GM21515 (cell line): ENCODE measurements at regions not wholly inside any gene's neighbourhood (a gene's known extent, or its start where the extent isn't known, plus 50 kb on each side); places are given as distances from the start of the nearest gene placed in this dataset.
"Not testable (repeated sequence)": the region's sequence is repeated elsewhere in the genome, so short reads cannot be mapped to it uniquely, and the experiment has no call there.

Source experiments
- ATAC-seq: cut with Tn5 transposase; IDR thresholded peaks from one replicate; pipeline ENCODE4 v1.9.1; 2021; ENCODE audit not compliant: unreplicated experiment

DNA sequence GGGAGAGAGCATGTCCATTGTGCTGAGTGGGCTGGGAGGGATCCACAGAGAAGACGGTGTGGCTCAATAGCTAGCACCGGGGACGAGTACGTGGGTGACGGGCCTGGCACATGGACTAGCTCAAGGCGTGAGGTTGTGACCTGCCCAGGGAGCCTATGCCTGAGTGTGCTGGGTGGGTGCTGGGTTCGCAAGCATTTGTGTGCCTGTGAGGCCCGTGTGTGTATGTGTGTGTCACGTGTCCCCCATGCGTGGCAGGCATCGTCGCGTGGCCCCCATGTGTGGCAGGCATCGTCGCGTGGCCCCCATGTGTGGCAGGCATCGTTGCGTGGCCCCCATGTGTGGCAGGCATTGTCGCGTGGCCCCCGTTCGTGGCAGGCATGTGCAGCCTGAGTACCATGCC lies 109.2 kb downstream of the TMEM121 start:
- ATAC-seq, result no peak

DNA sequence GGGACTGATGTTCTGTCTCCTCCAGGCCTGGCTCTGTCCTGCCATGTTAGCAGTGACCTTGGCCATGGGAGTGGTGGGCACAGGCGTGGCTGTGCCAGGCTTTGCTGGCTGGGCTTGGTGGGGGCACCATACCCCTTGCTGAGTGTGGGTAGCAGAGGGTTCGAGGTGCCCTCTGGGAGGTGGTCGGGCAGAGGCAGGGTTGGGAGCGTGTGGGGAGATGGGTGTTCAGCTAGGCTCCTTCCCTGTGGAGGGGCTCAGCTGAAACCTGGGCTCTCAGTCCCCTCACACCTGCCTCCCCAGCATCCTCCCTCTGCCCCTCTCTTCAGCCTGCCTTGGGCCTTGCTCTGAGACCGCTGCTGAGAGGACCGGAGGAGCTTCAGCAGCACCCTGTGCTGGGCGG lies 109.6 kb downstream of the TMEM121 start:
- not testable (repeated sequence) for ATAC-seq

DNA sequence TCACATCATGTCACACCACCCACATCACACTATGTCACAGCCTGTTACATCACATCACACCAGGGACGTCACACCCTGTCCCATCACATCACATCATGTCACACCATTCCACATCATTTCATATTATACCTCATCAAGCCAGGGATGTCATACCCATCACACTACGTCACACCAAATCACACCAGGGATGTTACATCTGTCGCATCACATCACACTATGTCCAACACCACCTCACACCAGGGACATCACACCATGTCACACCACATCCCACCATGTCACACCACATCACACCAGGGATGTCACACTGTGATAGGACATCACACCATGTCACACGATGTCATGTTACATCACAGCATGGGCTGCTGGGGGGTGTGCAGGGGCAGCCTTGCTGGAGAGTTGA lies 110.6 kb downstream of the TMEM121 start:
- ATAC-seq, result no peak

DNA sequence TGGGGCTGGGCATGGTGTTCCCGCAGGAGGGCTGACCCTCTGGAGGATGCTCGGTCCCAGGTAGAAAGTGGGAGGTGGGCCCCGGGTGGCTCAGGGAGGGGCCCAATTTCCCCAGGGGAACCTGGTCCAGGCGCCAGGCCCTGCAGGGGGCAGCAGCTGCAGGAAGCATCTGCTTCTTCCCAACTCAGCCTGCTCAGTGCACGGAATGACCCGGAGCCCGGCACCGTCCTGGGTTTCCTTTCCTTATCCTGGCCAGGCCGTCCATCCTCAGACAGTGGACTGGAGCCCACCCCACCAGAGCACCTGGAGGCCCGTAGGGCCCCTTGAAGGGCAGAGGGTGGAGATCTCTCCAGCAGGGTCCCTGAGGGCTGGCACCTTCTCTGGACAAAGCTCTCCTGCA lies 111.0 kb downstream of the TMEM121 start:
- not testable (repeated sequence) for ATAC-seq

DNA sequence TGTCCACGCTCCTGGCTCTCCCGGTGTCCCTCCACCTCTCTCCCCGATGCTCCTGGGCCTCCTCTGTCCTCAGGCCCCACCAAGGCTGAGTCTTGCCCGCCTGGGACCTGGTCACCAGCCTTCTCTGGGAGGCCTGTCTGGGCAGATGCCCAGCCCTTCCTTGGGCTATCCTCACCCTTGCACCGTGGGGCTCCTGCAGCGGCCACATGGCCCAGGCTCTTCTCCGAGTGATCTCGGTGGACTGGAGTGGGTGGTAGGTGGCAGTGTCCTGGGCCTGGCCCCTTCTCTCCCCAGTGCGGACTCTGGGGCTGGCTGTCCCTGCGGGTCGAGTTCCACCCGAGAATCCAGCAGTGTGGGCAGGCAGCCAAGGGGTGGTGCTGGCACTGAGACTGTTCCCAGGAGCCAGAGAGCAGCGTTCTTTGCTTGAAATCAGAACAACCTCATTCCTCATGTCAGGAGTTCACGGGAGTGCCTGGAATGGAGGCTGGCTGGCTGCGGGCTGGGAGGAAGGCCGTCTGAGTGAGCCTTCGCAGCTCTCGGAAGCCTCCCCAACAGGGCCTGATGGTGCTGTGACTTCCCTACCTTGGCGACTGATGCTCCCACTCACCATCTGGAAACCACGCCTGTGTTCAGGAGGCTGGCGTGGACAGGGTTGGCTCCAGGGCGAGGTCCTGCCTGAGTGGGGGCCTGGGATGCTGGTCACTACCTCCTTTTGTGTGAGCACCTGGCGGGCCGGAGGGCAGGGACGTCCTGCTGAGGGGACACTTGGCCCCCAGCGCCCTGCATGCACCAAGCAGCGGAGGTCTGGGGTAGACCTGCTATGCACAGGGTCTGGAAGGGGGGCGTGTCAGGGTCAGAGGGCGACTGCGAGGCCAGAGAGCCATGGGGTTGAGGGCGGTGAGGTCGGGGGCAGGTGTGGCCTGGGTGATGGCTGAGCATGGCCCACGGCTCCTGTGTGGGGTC lies 113.9 kb downstream of the TMEM121 start:
- not testable (repeated sequence) for ATAC-seq

DNA sequence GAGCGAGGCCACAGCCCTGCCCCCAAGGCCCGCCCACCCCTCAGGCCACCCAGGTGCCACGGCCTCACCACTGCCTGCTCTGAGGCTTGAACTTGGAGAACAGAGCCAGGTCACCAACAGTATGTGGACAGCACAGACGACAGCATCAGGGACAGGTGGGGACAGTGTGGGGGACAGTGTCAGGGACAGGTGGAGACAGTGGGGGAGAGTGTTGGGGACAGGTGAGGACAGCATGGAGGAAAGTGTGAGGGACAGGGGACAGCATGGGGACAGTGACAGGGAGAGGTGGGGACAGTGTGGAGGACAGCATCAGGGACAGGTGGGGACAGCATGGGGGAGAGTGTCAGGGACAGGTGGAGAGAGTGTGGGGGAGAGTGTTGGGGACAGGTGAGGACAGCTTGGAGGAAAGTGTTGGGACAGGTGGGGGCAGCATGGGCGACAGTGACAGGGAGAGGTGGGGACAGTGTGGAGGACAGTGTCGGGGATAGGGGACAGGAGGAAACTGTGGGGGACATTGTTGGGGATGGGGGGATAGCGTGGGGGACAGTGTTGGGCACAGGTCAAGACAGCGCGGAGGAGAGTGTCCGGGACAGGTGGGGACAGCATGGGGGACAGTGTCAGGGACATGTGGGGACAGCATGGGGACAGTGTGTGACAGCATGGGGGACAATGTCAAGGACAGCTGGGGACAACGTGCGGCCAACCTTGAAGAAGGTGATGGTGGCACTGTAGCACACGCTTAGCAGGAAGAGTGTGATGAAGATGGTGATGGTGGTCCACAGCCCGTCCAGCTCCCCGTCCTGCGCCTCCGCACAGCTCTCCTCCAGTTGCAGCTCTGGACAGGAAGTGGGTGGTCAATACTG lies 114.9 kb downstream of the TMEM121 start:
- ATAC-seq, result no peak

DNA sequence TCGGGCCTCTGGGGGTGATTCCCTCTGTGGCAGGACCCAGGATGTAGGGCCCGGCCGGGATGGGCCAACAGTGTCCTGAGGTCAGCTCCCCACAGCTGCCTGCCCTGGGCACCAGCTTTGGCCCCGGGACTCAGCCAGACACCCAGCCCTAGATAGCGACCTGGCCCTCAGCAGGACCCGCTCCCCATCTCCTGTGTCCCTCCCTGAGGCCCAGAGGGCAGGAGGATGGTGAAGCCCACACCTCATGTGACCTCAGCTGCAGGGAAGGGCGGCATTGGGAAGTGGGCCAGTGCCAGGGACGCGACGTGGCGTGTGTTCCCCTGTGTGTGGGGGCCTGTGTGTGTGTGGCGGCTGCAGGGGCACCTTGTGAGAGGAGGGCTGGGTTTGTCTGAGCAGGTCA lies 115.6 kb downstream of the TMEM121 start:
- ATAC-seq, result not testable (repeated sequence)

DNA sequence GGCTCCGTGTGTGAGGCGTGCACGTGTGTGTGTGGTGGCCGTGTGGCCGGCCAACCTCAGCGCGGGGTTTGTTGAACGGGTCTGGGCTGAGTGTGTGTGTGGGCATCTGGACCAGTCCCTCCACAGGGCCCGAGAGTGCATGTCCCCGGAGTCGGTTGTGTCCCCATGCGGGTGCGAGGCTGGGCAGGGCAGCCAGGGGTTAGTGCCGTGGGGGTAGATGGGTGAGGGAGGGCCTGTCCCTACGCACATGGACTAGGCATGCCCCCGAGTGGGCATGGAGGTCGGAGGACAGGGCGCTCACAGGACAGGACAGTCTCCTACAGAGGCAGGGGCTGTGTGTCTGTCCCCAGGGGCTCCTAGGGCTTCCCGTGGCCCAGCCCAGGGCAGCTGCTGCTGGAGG lies 116.1 kb downstream of the TMEM121 start:
- not testable (repeated sequence) for ATAC-seq

DNA sequence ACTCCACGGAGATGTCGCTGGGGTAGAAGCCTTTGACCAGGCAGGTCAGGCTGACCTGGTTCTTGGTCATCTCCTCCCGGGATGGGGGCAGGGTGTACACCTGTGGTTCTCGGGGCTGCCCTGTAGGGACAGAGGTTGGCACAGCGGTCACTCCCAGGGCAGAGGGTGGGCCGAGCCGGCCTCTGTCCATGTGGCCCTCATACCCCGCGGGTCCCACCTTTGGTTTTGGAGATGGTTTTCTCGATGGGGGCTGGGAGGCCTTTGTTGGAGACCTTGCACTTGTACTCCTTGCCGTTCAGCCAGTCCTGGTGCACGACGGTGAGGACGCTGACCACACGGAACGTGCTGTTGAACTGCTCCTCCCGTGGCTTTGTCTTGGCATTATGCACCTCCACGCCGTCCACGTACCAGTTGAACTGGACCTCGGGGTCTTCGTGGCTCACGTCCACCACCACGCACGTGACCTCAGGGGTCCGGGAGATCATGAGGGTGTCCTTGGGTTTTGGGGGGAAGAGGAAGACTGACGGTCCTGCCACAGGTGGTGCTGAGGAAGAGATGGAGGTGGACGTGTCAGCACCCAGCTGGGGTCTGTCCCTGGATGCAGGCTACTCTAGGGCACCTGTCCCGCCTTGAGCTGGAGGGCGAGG lies 117.1 kb downstream of the TMEM121 start:
- ATAC-seq, result not testable (repeated sequence)

DNA sequence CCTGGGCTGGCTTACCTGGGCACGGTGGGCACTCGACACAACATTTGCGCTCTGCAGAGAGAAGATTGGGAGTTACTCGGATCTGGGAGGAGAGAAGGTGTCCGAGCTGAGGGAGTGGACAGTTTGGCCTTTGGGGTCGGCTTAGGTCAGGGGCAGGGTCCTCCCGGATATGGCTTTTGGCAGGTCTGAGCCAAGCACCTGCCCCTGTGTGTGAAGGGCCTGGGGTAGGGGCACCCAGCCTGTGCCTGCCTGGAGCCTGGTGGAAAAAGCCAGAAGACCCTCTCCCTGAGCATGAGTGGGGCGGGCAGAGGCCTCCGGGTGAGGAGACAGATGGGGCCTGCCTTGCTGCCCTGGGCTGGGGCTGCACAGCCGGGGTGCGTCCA lies 117.7 kb downstream of the TMEM121 start:
- not testable (repeated sequence) for ATAC-seq

DNA sequence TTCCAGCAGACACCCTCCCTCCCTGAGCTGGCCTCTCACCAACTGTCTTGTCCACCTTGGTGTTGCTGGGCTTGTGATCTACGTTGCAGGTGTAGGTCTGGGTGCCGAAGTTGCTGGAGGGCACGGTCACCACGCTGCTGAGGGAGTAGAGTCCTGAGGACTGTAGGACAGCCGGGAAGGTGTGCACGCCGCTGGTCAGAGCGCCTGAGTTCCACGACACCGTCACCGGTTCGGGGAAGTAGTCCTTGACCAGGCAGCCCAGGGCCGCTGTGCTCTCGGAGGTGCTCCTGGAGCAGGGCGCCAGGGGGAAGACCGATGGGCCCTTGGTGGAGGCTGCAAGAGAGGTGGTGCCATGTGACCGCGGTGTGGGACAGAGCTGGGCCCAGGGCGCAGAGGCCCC lies 118.1 kb downstream of the TMEM121 start:
- ATAC-seq, result not testable (repeated sequence)

DNA sequence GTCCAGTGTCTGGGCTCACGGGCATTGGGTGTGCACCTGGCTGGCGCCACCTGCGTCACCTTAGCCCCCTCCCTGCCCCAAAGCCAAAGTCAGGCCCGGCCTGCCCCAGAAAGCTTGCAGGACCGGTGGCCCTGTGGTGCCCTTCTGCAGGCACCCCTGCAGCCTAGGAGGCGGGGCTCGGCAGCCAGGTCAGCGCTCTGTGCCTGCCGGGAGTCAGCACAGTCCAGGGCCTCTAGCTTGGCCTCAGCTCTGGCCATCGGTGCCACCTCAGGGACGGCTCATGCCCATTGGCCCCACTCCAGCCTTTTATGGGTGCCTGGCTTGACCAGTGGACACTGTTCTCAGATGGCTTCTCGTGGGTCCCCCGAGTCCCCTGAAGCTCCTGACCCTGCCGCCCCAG lies 118.5 kb downstream of the TMEM121 start:
- not testable (repeated sequence) for ATAC-seq

DNA sequence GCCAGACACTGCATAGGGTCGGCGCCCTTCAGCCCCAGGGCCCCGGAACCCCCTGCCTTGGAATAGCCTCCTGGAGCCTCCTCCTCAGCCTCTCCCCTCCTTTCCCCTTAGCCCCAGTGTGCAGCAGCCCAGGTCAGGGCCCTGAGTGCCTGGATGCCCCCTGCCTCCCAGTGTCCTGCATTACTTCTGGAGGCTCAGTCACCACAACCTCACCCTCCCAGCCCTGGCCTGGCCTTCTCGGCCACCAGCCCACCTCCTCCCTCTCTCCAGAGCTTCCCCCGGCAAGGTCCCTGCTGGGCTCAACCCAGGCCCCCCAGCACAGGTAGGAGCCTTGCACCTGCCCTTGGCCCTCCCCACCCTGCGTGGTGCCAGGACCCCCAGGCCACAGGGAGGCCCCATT lies 119.0 kb downstream of the TMEM121 start:
- not testable (repeated sequence) for ATAC-seq

DNA sequence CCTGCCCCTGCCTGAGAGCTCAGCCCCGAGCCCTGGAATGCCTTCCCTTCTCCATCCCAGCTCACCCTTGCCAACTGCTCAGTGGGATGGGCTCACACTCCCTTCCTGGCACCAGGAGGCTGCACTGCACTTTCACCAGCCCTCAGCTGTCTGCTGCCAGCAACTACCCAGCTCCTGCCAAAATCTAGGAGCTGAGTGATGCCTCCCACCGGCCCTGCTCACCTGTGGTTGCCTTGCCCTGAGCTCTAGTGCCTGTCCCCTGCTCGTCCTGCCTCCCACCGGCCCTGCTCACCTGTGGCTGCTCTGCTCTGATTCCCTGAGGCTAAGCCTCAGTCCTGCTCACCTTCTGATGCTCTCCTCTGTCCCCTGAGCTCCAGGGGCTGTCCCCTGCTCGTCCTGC lies 119.8 kb downstream of the TMEM121 start:
- no peak for ATAC-seq

DNA sequence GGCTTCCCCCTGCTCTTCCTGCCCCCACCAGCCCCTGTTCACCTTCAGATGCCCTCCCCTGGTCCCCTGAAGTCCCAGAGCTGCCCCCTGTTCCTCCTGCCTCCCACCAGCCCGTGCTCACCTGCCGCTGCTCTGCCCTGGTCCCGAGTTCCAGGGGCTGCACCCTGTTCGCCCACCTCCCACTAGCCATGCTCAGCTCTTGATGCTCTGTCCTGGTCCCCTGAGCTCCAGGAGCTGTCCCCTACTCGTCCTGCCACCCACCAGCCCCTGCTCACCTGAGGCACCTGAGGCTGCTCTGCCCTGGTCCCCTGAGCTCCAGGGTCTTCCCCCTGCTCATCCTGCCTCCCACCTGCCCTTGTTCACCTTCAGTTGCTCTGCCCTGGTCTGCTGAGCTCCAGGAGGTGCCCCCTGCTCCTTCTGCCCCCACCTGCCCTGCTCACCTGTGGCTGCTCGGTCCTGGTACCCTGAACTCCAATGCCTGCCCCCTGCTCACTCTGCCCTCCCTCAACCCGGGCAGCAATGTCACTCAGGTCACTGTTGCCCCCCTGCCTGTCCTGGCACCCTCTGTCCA lies 120.4 kb downstream of the TMEM121 start:
- not testable (repeated sequence) for ATAC-seq

DNA sequence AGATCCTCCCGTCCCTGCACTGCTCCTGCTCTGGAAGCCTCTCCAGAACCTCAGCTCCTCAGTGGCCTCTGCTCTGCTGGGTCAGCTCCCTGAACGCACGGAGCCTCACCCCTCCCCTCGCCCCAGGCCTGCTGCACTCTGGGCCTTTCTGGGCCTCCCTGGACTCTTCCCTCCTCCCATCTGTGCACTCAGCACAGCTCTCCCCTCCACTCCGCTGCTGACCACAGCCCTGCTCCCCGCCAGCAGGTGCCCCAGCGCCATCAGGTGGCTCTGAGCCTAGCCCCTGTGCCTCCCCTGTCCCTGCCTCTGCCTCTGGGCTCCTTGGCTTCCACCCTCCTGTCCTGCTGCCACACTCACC lies 121.0 kb downstream of the TMEM121 start:
- ATAC-seq, result not testable (repeated sequence)

DNA sequence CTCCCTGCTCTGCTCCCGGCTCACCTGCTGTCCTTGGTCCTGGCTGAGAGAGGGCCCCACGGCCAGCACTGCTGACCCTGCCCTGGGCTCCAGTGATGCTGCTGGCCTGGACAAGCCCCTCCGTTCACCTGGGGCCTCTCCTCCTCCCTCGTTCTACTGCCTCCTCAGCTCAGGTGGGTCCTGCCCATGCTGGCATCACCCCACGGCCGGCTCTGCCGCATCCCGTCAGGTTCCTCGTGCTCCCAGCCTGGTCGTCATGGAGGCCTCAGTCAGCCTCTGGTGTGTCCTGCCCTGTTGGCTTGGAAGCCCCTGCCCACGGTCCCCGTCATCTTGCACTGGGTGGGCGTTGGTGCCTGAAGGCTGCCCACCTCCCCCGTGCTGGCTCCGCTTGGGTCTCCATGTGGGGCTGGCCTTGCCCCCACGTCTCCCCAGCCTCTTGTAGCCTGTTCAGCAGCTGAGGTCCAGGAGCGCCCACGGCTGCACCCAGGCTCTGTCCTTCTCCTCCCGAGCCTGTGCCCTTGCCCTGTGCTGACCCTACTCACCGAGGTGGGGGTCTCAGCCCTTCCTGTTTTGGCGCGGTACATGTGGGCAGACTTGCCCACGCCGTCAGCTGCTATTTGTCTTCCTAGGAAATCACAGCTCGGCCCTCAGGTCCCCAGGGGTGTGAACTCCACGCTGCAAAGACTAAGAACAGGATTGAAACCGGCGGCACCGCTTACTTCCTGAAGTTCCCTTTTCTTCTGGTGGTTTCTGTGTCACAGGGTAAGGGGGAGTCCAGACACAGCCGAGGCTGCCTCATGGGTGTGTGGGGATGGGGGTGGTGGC lies 121.6 kb downstream of the TMEM121 start:
- ATAC-seq, result no peak

DNA sequence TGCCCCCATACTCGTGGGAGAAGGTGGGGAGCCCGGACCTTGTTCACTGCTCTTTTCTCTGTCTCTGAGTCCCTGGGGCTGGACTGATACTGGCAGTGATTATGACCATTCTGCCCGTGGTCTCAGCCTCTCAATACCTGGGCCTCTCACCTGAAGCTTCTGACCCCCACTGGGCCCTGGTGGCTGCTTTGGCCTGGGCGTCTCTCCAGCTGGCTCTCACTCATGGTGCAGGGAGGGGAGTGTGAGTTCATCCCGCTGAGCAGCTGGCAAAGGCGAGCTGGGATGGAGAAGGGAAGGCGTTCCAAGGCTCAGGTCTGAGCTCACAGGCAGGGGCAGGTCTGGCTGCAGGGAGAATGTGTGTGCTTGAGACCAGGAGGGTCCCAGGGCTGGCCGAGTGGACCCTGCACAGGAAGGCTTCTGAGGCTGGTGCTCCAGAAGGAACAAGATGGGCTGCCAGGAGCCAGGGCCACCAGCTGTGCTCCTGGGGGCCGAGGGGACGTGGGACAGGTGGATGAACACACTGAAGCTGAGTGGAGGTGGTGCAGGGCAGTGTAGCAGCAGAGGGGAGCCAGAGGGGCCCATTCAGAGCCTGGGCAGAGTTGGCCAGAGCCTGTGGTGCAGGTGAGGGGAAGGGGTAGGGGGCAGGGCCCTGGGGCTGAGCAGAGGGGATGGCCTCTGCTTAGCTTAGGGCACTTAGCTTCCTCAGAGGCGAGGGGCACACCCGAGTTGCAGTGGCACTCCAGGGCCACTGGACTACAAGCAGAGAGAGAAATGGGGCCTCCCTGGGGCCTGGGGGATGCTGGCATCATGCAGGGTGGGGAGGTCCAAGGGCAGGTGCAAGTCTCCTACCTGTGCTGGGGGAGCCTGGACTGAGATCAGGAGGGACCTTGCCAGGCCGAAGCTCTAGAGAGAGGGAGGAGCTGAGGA lies 122.5 kb downstream of the TMEM121 start:
- ATAC-seq, result not testable (repeated sequence)

DNA sequence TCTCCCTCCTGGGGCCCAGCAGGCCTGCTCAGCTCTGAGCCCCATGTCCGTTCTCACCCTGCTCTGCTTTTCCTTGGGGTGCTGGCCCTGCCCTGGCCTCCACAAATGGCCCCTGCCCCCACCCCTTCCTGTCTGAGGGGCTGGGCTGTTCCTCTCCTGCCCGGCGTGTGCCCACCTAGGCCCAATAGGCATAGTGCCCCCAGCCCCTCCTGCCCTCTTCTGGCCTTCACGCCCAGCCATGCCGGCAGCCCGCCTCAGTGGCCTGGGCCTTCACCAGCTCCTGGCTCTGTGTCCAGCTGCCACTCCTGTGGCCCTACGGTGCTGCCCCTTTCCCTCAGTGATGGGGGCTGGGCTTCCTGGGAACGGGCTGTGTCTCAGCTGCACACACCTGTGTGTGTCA lies 125.9 kb downstream of the TMEM121 start:
- not testable (repeated sequence) for ATAC-seq
